GM12878 (cell line): ENCODE measurements at regions not wholly inside any gene's neighbourhood (a gene's known extent, or its start where the extent isn't known, plus 50 kb on each side); places are given as distances from the start of the nearest gene placed in this dataset.
A peak's percentile ranks its signal among the peaks of the same experiment; 100 is the strongest.

ENCODE experiments used
- ATAC-seq: fragments of 200-7000 bp; cut with Tn5 transposase; 3 replicates; pipeline ENCODE4 v1.9.1; 2020; ENCODE audit warnings: mild to moderate bottlenecking, moderate library complexity
- BruUV-seq: library from RNA; stranded (reverse); fragments of 400-500 nt; replicated peaks from 2 replicates; lab custom pipeline; 2021; lab: Mats Ljungman, UMichigan
- CTCF ChIA-PET: fragments of 300-600 bp; sonication (Branson Sonifier 250); formaldehyde crosslinking; extraction: SDS; loops from one replicate; lab custom pipeline; 2021; ENCODE audit warnings: inconsistent platforms; lab: Yijun Ruan, JAX
- POLR2A ChIA-PET: fragments of 350-600 bp; formaldehyde crosslinking; extraction: SDS; loops from one replicate; lab custom pipeline; 2021; ENCODE audit warnings: inconsistent platforms; lab: Charles Lee
- RAD21 ChIA-PET: fragments of 300-600 bp; sonication (Branson Sonifier 250); formaldehyde crosslinking; loops from one replicate; lab custom pipeline; 2023; ENCODE audit warnings: antibody characterized with exemption; ENCODE audit not compliant: unreplicated experiment; lab: Charles Lee
- SMC1A ChIA-PET: fragments of 300-600 bp; sonication (Branson Sonifier 250); formaldehyde crosslinking; loops from one replicate; lab custom pipeline; 2023; ENCODE audit not compliant: unreplicated experiment, uncharacterized antibody; lab: Charles Lee
- DNase-seq: peaks from one replicate; pipeline ENCODE4 v3.0.0-alpha.2; 2011; ENCODE audit warnings: low read depth, low spot score
- FAIRE-seq: peaks from 3 replicates; lab custom pipeline; 2011; peaks lifted over from hg19 to GRCh38; lab: Jason Lieb, UNC
- H2AFZ ChIP-seq: 2 replicates; pipeline ENCODE4 v1.6.0; 2011; ENCODE audit warnings: low read depth, low read length, control low read depth; ENCODE audit not compliant: control insufficient read depth
- H3K27ac ChIP-seq: 2 replicates; pipeline ENCODE4 v1.5.1; 2011; ENCODE audit warnings: control low read depth; ENCODE audit not compliant: control insufficient read depth, insufficient read depth
- H3K27me3 ChIP-seq, 2 experiments: replicated peaks in 1 of 2; 2 replicates each; pipeline versions ENCODE4 v1.6.0 to v1.6.1; 2011; ENCODE audit warnings: low read length in 1 of 2; ENCODE audit not compliant: control insufficient read depth in 2 of 2, insufficient read depth in 2 of 2
- H3K36me3 ChIP-seq, 2 experiments: 2 replicates each; pipeline ENCODE4 v1.5.1; 2011; ENCODE audit warnings: low read length in 1 of 2; ENCODE audit not compliant: control insufficient read depth in 2 of 2, insufficient read depth in 2 of 2
- H3K4me1 ChIP-seq: 2 replicates; pipeline ENCODE4 v1.6.1; 2011; ENCODE audit warnings: mild to moderate bottlenecking, low read length, moderate library complexity, mixed read lengths; ENCODE audit not compliant: control insufficient read depth, insufficient read depth
- H3K4me2 ChIP-seq: 2 replicates; pipeline ENCODE4 v1.6.0; 2011; ENCODE audit warnings: control low read depth; ENCODE audit not compliant: control insufficient read depth, insufficient read depth
- H3K4me3 ChIP-seq: fragments of 200-600 bp; sonication (generic); 2 replicates; pipeline ENCODE4 v1.5.1; 2016
- H3K79me2 ChIP-seq: 2 replicates; pipeline ENCODE4 v1.6.0; 2011; ENCODE audit warnings: low read length; ENCODE audit not compliant: control insufficient read depth, insufficient read depth
- H3K9ac ChIP-seq: 2 replicates; pipeline ENCODE4 v1.8.0; 2011; ENCODE audit warnings: low read length, control low read depth, mixed read lengths; ENCODE audit not compliant: control insufficient read depth, insufficient read depth
- H3K9me3 ChIP-seq: replicated peaks from 3 replicates; pipeline ENCODE4 v1.5.1; 2011; ENCODE audit warnings: mild to moderate bottlenecking, low read length; ENCODE audit not compliant: control insufficient read depth, insufficient read depth
- H4K20me1 ChIP-seq: 2 replicates; pipeline ENCODE4 v1.6.0; 2011; ENCODE audit not compliant: control insufficient read depth, insufficient read depth
- CREM ChIP-seq: IDR thresholded peaks from 2 replicates; pipeline ENCODE4 v1.6.1; 2014; ENCODE audit warnings: antibody characterized with exemption, low read depth
- ESRRA ChIP-seq: IDR thresholded peaks from 2 replicates; pipeline ENCODE4 v1.6.1; 2012; ENCODE audit warnings: mild to moderate bottlenecking, low read length, improper control_type of control experiment
- IKZF1 ChIP-seq: fragments of 450-650 bp; conservative IDR thresholded peaks from 2 replicates; pipeline ENCODE4 v1.6.1; 2017; ENCODE audit warnings: antibody characterized with exemption, mild to moderate bottlenecking
- IKZF2 ChIP-seq, 2 experiments: fragments of 450-650 bp; IDR thresholded peaks; 2 replicates each; pipeline ENCODE4 v1.6.1; 2017; ENCODE audit warnings: mild to moderate bottlenecking in 2 of 2, moderate library complexity in 2 of 2
- IRF4 ChIP-seq: IDR thresholded peaks from 2 replicates; pipeline ENCODE4 v1.6.1; 2011; ENCODE audit warnings: low read depth, low read length
- JUNB ChIP-seq: IDR thresholded peaks from 2 replicates; pipeline ENCODE4 v1.6.1; 2016; ENCODE audit warnings: antibody characterized with exemption, mild to moderate bottlenecking
- MEF2B ChIP-seq: fragments of 450-650 bp; IDR thresholded peaks from 2 replicates; pipeline ENCODE4 v1.6.1; 2018; ENCODE audit warnings: mild to moderate bottlenecking, moderate library complexity; ENCODE audit not compliant: partially characterized antibody, poor library complexity, severe bottlenecking
- POU2F2 ChIP-seq: IDR thresholded peaks from 3 replicates; pipeline ENCODE4 v1.6.1; 2011; ENCODE audit warnings: low read depth, mild to moderate bottlenecking, low read length, borderline replicate concordance
- RAD21 ChIP-seq: IDR thresholded peaks from 2 replicates; pipeline ENCODE4 v1.6.1; 2011; ENCODE audit warnings: mild to moderate bottlenecking, low read depth, low read length, moderate library complexity; ENCODE audit not compliant: insufficient read depth
- RBBP5 ChIP-seq: fragments of 200-600 bp; sonication (generic); conservative IDR thresholded peaks from 2 replicates; pipeline ENCODE4 v1.6.1; 2016
- STAT3 ChIP-seq: IDR thresholded peaks from 2 replicates; pipeline ENCODE4 v1.6.1; 2011; ENCODE audit warnings: low read depth, low read length, improper control_type of control experiment
- ZBTB11 ChIP-seq: fragments of 450-650 bp; formaldehyde crosslinking; IDR thresholded peaks from 2 replicates; pipeline ENCODE4 v1.5.0; 2022; ENCODE audit warnings: mild to moderate bottlenecking, missing genetic modification characterization
- ZNF217 ChIP-seq: fragments of 450-650 bp; IDR thresholded peaks from 2 replicates; pipeline ENCODE4 v1.6.1; 2017; ENCODE audit warnings: antibody characterized with exemption, mild to moderate bottlenecking
- ZNF592 ChIP-seq: fragments of 450-650 bp; IDR thresholded peaks from 2 replicates; pipeline ENCODE4 v1.6.1; 2017; ENCODE audit warnings: mild to moderate bottlenecking, moderate library complexity
- ZSCAN29 ChIP-seq: fragments of 450-650 bp; IDR thresholded peaks from 2 replicates; pipeline ENCODE4 v1.6.1; 2017; ENCODE audit warnings: mild to moderate bottlenecking, moderate library complexity
- WGBS: methylation state at CpG from one replicate; pipeline ENCODE4 v1.1.6; 2016; ENCODE audit warnings: low lambda C conversion rate; ENCODE audit not compliant: insufficient replicate concordance, insufficient coverage; ENCODE audit errors: missing lambda C conversion rate; 5-methylcytosine and 5-hydroxymethylcytosine counted together
- in situ Hi-C: fragments of 300-500 bp; cut with MboI; formaldehyde crosslinking; loops from 9 replicates; pipeline ENCODE4 v1.14.3; 2018; ENCODE audit warnings: mixed read lengths
- intact Hi-C: fragments of 100-400 bp; cut with micrococcal nuclease; formaldehyde crosslinking; loops from one replicate; pipeline ENCODE4 v1.14.2; 2022; ENCODE audit not compliant: unreplicated experiment

GRCh38 chr12:25712169-25712568 is 159.1 kb upstream of the LMNTD1 start (continued):
- TF ChIP-seq JUNB = peak; percentile 58
- no peak for TF ChIP-seq STAT3
- TF ChIP-seq ZNF217 = 0 out of 2 replicates have a peak, but pooled peaks have one; percentile 30
- TF ChIP-seq ZBTB11 (CRISPR knock-in tag) = no peak
- no peak for TF ChIP-seq RBBP5
- TF ChIP-seq, all 136 proteins: peak for 14

GRCh38 chr12:25713264-25713663 is 160.2 kb upstream of the LMNTD1 start:
- CTCF ChIA-PET = interaction anchor here (0.6 to 1.6 kb wide), 4 partner anchors 25 to 472 kb away, joined by 3 to 4 read pairs (median 3); no protein-coding TSS in a partner anchor
- Histone ChIP-seq H2AFZ (no peak overlapping the region; the same call in 1 of the 2 replicates), H3K9ac (no peak overlapping the region), H4K20me1 (no peaks in the 10 kb centered on the region), H3K4me2 (peak overlapping the region; percentile 68), H3K27ac (peak overlapping the region; percentile 38), H3K9me3 (peaks cover 7% of the 10 kb centered on the region), H3K4me3 (no peak overlapping the region), H3K27me3 (no peaks in the 10 kb centered on the region), H3K36me3 (no peaks in the 10 kb centered on the region), H3K4me1 (peaks cover 24% of the 10 kb centered on the region), H3K79me2 (no peaks in the 10 kb centered on the region)
- POLR2A ChIA-PET = interaction anchor here (0.5 to 0.6 kb wide), 2 partner anchors 31 to 899 kb away, joined by 3 to 4 read pairs; no protein-coding TSS in a partner anchor
- RAD21 ChIA-PET = interaction anchor here (1.1 kb wide), 1 partner anchor 99 kb away, joined by 3 read pairs; no protein-coding TSS in a partner anchor
- intact Hi-C loops (loop anchor here (10.0 kb wide), 1 partner anchor 488 kb away; no protein-coding TSS in a partner anchor), in situ Hi-C loops (no loop called here)
- no TSS peak for BruUV-seq
- no peak for TF ChIP-seq ZNF592
- 0 out of 2 replicates have a peak, but pooled peaks have one; percentile 24 for TF ChIP-seq CREM
- peak in 1 of 2 experiments; percentile 43; a peak in 1 of 4 replicates for TF ChIP-seq IKZF2 (IDR thresholded peaks at IDR 0.05)
- no peak for TF ChIP-seq ZSCAN29
- no peak for TF ChIP-seq RAD21
- peak; percentile 97; the same call in 2 of the 3 replicates for TF ChIP-seq POU2F2
- TF ChIP-seq ESRRA = no peak
- 0 out of 2 replicates have a peak, but pooled peaks have one; percentile 23 for TF ChIP-seq IRF4
- peak; percentile 34; the same call in 1 of the 2 replicates for TF ChIP-seq IKZF1
- TF ChIP-seq MEF2B = no peak
- FAIRE-seq (peak; percentile 99), ATAC-seq (peak; percentile 98), DNase-seq (peak; percentile 71)
- 2% methylated on average over 4 of the region's 4 CpGs for WGBS
- SMC1A ChIA-PET = interaction anchor here (0.7 to 1.6 kb wide), 6 partner anchors 12 to 310 kb away, joined by 3 to 5 read pairs (median 4); no protein-coding TSS in a partner anchor
